ENCODE measurements at regions not wholly inside any gene's neighbourhood (a gene's known extent, or its start where the extent isn't known, plus 50 kb on each side); places are given as distances from the start of the nearest gene placed in this dataset.

DNA sequence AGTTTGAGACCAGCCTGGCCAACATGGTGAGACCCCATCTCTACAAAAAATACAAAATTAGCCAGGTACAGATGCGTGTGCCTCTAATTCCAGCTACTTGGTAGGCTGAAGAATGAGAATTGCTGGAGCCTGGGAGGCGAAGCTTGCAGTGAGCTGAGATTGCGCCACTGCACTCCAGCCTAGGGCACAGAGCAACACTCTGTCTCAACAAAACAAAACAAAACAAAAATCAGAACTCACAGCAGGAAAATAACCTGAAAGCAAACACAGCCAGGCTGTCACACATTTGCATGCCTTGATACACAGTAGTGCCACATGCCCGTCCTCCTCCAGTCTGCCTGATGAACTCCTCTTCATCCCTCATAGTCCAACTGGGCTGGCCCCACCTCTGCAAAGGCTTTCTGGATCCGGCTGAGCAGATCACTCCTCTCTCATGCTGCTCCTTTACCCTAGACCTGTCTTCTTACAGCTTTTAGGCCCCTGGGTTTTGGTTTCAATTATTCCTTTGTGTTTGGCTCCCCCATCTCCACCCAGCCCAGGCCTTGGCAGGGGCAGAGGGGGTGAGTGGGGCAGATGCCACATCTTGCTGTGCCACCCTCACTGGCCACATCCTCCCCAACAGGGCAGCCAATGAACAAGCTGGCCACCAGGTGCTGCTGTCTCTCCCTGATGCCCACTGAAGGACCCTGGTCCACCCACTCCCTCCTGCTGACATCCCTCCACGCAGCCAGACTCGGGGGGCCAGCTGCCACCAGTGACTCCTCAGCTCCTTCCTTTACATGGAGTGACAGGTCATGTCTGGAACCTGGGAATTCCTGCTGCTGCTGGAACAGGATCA lies 62.0 kb upstream of the GGTA1 start:
- H3K36me3 ChIP-seq (ENCODE audit: control insufficient read depth in 4 of 4, insufficient read depth in 3 of 4, low read depth in 1 of 4, low read length in 3 of 4) = no peaks in the 10 kb centered on the region
- DNase-seq (ENCODE audit: low spot score) = no peak
- H3K9ac ChIP-seq (ENCODE audit: low read depth in 1 of 2, low read length in 2 of 2) = no peak overlapping the region
- 86% methylated on average over 7 of the region's 7 CpGs for WGBS
- H3K4me1 ChIP-seq (ENCODE audit: control insufficient read depth in 4 of 4, insufficient read depth in 4 of 4, low read length in 3 of 4) = peaks cover 0 to 9% (median 4%) of the 10 kb centered on the region in 4 donors
- H3K27me3 ChIP-seq (ENCODE audit: control insufficient read depth in 4 of 4, insufficient read depth in 4 of 4, low read length in 3 of 4) = no peaks in the 10 kb centered on the region
- no peak for TF ChIP-seq TAF1 (conservative IDR thresholded peaks at IDR 0.05)
- TF ChIP-seq HNF4A (conservative IDR thresholded peaks at IDR 0.05) = peak in 1 of 2 donors; percentile 10
- no peak overlapping the region for H3K27ac ChIP-seq (ENCODE audit: low read depth in 1 of 2, low read length in 2 of 2)
- no peaks in the 10 kb centered on the region for H3K9me3 ChIP-seq (ENCODE audit: control insufficient read depth in 4 of 4, low read length in 3 of 4)
- H3K4me3 ChIP-seq (ENCODE audit: low read depth in 1 of 3, low read length in 3 of 3) = no peak overlapping the region

DNA sequence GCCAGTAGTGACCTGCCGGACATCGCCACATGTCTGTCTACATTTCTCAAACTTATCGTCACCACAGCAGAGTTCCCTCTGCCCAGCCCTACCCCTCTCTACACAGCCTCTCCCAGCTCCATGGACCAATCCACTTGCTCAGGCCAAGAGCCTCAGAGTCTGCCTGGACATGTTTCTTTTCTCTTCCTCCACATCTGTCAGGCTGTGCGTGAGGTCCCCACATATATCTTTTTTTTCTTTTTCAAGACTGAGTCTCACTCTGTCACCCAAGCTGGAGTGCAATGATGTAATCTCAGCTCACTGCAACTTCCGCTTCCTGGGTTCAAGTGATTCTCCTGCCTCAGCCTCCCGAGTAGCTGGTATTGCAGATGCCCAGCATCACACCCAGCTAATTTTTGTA lies 62.7 kb upstream of the GGTA1 start:
- DNase-seq (ENCODE audit: low spot score) = no peak
- Histone ChIP-seq H3K9ac (ENCODE audit: low read depth in 1 of 2, low read length in 2 of 2) (no peak overlapping the region), H3K36me3 (ENCODE audit: control insufficient read depth in 4 of 4, insufficient read depth in 3 of 4, low read depth in 1 of 4, low read length in 3 of 4) (no peaks in the 10 kb centered on the region), H3K27me3 (ENCODE audit: control insufficient read depth in 4 of 4, insufficient read depth in 4 of 4, low read length in 3 of 4) (no peaks in the 10 kb centered on the region), H3K4me3 (ENCODE audit: low read depth in 1 of 3, low read length in 3 of 3) (no peak overlapping the region), H3K27ac (ENCODE audit: low read depth in 1 of 2, low read length in 2 of 2) (no peak overlapping the region), H3K4me1 (ENCODE audit: control insufficient read depth in 4 of 4, insufficient read depth in 4 of 4, low read length in 3 of 4) (peaks cover 0 to 4% (median 2%) of the 10 kb centered on the region in 4 donors), H3K9me3 (ENCODE audit: control insufficient read depth in 4 of 4, low read length in 3 of 4) (no peaks in the 10 kb centered on the region)
- 81% methylated on average over 6 of the region's 6 CpGs for WGBS
- TF ChIP-seq RXRA (IDR thresholded peaks at IDR 0.05) = no peak

GRCh38 chr9:121563425-121563824 lies 63.8 kb upstream of the GGTA1 start:
- H3K4me1 ChIP-seq (ENCODE audit: control insufficient read depth in 4 of 4, insufficient read depth in 4 of 4, low read length in 3 of 4) = peaks cover 0 to 6% (median under 1%) of the 10 kb centered on the region in 4 donors
- no peak overlapping the region for H3K27ac ChIP-seq (ENCODE audit: low read depth in 1 of 2, low read length in 2 of 2)
- WGBS = 98% methylated on average over 8 of the region's 8 CpGs
- H3K36me3 ChIP-seq (ENCODE audit: control insufficient read depth in 4 of 4, insufficient read depth in 3 of 4, low read depth in 1 of 4, low read length in 3 of 4) = no peaks in the 10 kb centered on the region
- no peak overlapping the region for H3K9ac ChIP-seq (ENCODE audit: low read depth in 1 of 2, low read length in 2 of 2)
- H3K4me3 ChIP-seq (ENCODE audit: low read depth in 1 of 3, low read length in 3 of 3) = no peak overlapping the region
- TF ChIP-seq, protein P1, sequence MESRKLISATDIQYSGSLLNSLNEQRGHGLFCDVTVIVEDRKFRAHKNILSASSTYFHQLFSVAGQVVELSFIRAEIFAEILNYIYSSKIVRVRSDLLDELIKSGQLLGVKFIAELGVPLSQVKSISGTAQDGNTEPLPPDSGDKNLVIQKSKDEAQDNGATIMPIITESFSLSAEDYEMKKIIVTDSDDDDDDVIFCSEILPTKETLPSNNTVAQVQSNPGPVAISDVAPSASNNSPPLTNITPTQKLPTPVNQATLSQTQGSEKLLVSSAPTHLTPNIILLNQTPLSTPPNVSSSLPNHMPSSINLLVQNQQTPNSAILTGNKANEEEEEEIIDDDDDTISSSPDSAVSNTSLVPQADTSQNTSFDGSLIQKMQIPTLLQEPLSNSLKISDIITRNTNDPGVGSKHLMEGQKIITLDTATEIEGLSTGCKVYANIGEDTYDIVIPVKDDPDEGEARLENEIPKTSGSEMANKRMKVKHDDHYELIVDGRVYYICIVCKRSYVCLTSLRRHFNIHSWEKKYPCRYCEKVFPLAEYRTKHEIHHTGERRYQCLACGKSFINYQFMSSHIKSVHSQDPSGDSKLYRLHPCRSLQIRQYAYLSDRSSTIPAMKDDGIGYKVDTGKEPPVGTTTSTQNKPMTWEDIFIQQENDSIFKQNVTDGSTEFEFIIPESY (IDR thresholded peaks at IDR 0.05) = no peak
- TF ChIP-seq HNF4G (IDR thresholded peaks at IDR 0.05) (no peak), NR2F2 (IDR thresholded peaks at IDR 0.05) (no peak), JUND (IDR thresholded peaks at IDR 0.05) (no peak), RAD21 (IDR thresholded peaks at IDR 0.05) (no peak), FOXA1 (IDR thresholded peaks at IDR 0.05) (no peak), RXRA (IDR thresholded peaks at IDR 0.05) (no peak), FOXA2 (IDR thresholded peaks at IDR 0.05) (no peak), SP1 (IDR thresholded peaks at IDR 0.05) (no peak), MAX (IDR thresholded peaks at IDR 0.05) (no peak)
- no peaks in the 10 kb centered on the region for H3K9me3 ChIP-seq (ENCODE audit: control insufficient read depth in 4 of 4, low read length in 3 of 4)
- no peaks in the 10 kb centered on the region for H3K27me3 ChIP-seq (ENCODE audit: control insufficient read depth in 4 of 4, insufficient read depth in 4 of 4, low read length in 3 of 4)
- DNase-seq (ENCODE audit: low spot score) = no peak

All from liver (tissue), 7 donors.